ENCODE measurements at regions not wholly inside any gene's neighbourhood (a gene's known extent, or its start where the extent isn't known, plus 50 kb on each side); places are given as distances from the start of the nearest gene placed in this dataset.

DNA sequence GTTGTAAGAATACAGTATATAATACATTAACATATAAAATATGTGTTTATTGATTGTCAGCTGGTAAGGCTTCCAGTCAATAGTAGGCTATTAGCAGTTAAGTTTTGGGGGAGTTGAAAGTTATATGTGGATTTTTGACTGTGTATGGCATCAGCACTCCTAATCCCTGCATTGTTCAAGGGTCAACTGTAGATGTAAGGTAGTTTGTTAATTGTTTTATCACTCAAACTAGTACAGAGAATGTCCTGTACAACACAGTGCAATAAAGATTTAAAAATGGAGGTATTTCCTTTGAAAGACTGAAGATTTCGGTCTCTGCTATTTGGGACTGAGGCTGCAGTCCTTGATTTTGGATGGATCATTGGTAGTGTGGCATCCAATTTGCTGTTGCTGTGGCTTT lies 484.4 kb downstream of the KDM4C start:
- TF ChIP-seq POLR2A (IDR thresholded peaks at IDR 0.05; ENCODE audit: low read length): no peak
- TF ChIP-seq GATA1 (IDR thresholded peaks at IDR 0.05; ENCODE audit: low read depth, low read length): no peak
